ENCODE measurements at regions not wholly inside any gene's neighbourhood (a gene's known extent, or its start where the extent isn't known, plus 50 kb on each side); places are given as distances from the start of the nearest gene placed in this dataset.

DNA sequence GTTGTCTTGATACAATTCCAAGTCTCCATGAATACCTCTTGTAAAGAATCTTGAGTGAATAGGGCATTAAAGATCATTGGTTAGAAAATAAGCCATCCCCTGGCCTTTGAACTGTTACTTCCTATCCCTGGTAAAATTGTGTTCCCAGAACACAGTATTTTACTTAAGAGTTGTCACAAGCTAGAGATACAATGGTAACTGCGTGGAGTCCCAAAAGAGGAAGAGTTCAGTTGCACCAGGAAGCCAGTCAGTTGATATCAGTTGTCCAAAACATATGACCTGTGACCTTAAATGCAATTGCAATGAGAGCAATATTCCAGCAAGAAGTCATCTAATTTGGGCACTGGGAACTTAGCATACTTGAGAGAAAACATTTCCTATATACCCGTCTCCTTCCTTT, 117.3 kb downstream of the NEDD1 start:
- no peak for TF ChIP-seq POLR2AphosphoS5 (IDR thresholded peaks at IDR 0.05; ENCODE audit: low read depth)
- TF ChIP-seq, protein P1, sequence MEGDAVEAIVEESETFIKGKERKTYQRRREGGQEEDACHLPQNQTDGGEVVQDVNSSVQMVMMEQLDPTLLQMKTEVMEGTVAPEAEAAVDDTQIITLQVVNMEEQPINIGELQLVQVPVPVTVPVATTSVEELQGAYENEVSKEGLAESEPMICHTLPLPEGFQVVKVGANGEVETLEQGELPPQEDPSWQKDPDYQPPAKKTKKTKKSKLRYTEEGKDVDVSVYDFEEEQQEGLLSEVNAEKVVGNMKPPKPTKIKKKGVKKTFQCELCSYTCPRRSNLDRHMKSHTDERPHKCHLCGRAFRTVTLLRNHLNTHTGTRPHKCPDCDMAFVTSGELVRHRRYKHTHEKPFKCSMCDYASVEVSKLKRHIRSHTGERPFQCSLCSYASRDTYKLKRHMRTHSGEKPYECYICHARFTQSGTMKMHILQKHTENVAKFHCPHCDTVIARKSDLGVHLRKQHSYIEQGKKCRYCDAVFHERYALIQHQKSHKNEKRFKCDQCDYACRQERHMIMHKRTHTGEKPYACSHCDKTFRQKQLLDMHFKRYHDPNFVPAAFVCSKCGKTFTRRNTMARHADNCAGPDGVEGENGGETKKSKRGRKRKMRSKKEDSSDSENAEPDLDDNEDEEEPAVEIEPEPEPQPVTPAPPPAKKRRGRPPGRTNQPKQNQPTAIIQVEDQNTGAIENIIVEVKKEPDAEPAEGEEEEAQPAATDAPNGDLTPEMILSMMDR (IDR thresholded peaks at IDR 0.05; ENCODE audit: insufficient read depth, low read length), result no peak
- TF ChIP-seq, protein P2, sequence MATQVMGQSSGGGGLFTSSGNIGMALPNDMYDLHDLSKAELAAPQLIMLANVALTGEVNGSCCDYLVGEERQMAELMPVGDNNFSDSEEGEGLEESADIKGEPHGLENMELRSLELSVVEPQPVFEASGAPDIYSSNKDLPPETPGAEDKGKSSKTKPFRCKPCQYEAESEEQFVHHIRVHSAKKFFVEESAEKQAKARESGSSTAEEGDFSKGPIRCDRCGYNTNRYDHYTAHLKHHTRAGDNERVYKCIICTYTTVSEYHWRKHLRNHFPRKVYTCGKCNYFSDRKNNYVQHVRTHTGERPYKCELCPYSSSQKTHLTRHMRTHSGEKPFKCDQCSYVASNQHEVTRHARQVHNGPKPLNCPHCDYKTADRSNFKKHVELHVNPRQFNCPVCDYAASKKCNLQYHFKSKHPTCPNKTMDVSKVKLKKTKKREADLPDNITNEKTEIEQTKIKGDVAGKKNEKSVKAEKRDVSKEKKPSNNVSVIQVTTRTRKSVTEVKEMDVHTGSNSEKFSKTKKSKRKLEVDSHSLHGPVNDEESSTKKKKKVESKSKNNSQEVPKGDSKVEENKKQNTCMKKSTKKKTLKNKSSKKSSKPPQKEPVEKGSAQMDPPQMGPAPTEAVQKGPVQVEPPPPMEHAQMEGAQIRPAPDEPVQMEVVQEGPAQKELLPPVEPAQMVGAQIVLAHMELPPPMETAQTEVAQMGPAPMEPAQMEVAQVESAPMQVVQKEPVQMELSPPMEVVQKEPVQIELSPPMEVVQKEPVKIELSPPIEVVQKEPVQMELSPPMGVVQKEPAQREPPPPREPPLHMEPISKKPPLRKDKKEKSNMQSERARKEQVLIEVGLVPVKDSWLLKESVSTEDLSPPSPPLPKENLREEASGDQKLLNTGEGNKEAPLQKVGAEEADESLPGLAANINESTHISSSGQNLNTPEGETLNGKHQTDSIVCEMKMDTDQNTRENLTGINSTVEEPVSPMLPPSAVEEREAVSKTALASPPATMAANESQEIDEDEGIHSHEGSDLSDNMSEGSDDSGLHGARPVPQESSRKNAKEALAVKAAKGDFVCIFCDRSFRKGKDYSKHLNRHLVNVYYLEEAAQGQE (IDR thresholded peaks at IDR 0.05; ENCODE audit: insufficient replicate concordance, low read depth), result no peak
- no peak for TF ChIP-seq SPI1 (IDR thresholded peaks at IDR 0.05; ENCODE audit: borderline replicate concordance, low read depth)
